ENCODE measurements at regions not wholly inside any gene's neighbourhood (a gene's known extent, or its start where the extent isn't known, plus 50 kb on each side); places are given as distances from the start of the nearest gene placed in this dataset.

GRCh38 chr6:23350752-23351453 is 775.1 kb upstream of the NRSN1 start:
- Mint-ChIP-seq H3K4me1 (no peaks in the 10 kb centered on the region), H3K27ac (no peak overlapping the region), H3K36me3 (no peaks in the 10 kb centered on the region), H3K4me3 (no peak overlapping the region), H3K27me3 (ENCODE audit: insufficient read depth, low read depth) (no peaks in the 10 kb centered on the region), H3K9me3 (no peaks in the 10 kb centered on the region)
- no peaks in the 10 kb centered on the region for H3K4me1 ChIP-seq
- H3K27ac ChIP-seq = no peak overlapping the region
- H3K79me2 ChIP-seq (ENCODE audit: low read depth) = no peaks in the 10 kb centered on the region
- no peak overlapping the region for H3K9ac ChIP-seq
- no peak overlapping the region for H2AFZ ChIP-seq (replicated peaks)
- no peak overlapping the region for H3K4me2 ChIP-seq
- no peak for DNase-seq (ENCODE audit: low spot score)
- H3K4me3 ChIP-seq = no peak overlapping the region
- H3K9me3 ChIP-seq (ENCODE audit: low read depth) = no peaks in the 10 kb centered on the region
- TF ChIP-seq EZH2 (IDR thresholded peaks at IDR 0.05) (no peak), CTCF (IDR thresholded peaks at IDR 0.05) (no peak), EZH2phosphoT487 (IDR thresholded peaks at IDR 0.05) (no peak)
- no peaks in the 10 kb centered on the region for H3K27me3 ChIP-seq
- H3F3A ChIP-seq (ENCODE audit: low read depth) = no peaks in the 10 kb centered on the region
- H3K36me3 ChIP-seq = no peaks in the 10 kb centered on the region
- no peaks in the 10 kb centered on the region for H4K20me1 ChIP-seq (ENCODE audit: low read depth)

DNA sequence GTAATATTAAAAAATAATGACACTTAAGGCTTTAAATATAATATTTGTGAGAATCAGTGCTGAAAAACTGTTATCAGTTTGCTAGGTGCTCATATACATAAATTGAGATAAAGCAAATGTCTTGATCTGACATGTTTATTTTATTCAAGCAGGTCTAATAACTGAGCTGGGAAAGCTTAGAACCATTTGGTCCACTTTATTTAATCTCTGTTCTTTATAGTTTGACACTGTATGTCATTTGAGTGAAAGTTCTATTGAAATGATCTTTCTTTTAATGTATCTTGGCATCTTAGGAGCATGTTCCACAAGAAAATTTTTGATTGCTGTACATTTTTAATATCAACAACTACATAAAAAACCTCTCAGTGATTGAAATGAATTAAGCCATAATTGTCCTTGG is 772.0 kb upstream of the NRSN1 start:
- Histone ChIP-seq H3K36me3 (no peaks in the 10 kb centered on the region), H3K9me3 (ENCODE audit: low read depth) (no peaks in the 10 kb centered on the region), H3K27ac (no peak overlapping the region), H2AFZ (replicated peaks) (no peak overlapping the region), H3K9ac (no peak overlapping the region), H3K4me2 (no peak overlapping the region), H3F3A (ENCODE audit: low read depth) (no peaks in the 10 kb centered on the region), H3K27me3 (no peaks in the 10 kb centered on the region), H4K20me1 (ENCODE audit: low read depth) (no peaks in the 10 kb centered on the region), H3K4me1 (no peaks in the 10 kb centered on the region), H3K4me3 (no peak overlapping the region), H3K79me2 (ENCODE audit: low read depth) (no peaks in the 10 kb centered on the region)
- no peak for DNase-seq (ENCODE audit: low spot score)
- Mint-ChIP-seq H3K27ac (no peak overlapping the region), H3K4me3 (no peak overlapping the region), H3K9me3 (no peaks in the 10 kb centered on the region), H3K36me3 (no peaks in the 10 kb centered on the region), H3K4me1 (no peaks in the 10 kb centered on the region), H3K27me3 (ENCODE audit: insufficient read depth, low read depth) (no peaks in the 10 kb centered on the region)
- no peak for TF ChIP-seq EZH2 (IDR thresholded peaks at IDR 0.05)
- TF ChIP-seq EZH2phosphoT487 (IDR thresholded peaks at IDR 0.05) = no peak
- TF ChIP-seq CTCF (IDR thresholded peaks at IDR 0.05) = no peak

DNA sequence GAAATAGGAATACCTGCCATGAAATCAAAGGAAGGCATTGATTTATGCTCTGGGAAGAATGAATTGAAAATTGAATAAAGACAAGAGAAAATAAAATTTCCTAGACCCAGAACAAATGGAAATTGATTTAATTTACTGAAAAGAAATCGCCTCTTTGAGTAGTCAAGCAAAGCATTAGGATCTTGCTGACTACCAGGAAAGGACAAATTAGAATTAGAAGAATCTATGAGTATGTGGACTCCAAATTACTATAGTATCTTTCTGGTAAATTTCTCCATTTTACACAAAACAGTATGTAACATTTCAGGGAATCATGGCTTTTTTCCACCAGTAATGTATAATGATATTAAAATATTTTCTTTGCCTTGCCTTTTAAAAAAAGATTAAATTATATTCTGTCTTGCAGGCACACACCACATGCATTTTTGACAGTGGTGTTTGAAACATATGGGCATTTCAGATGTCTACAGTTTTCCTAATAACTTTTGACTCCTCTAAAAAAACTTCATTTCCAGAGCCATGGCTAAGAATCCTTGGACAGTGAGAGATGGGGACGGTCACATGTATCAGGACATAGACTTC is 768.7 kb upstream of the NRSN1 start:
- Histone ChIP-seq H3K9ac (no peak overlapping the region), H3K4me1 (no peaks in the 10 kb centered on the region), H3F3A (ENCODE audit: low read depth) (no peaks in the 10 kb centered on the region), H3K9me3 (ENCODE audit: low read depth) (no peaks in the 10 kb centered on the region), H3K27me3 (no peaks in the 10 kb centered on the region), H2AFZ (replicated peaks) (no peak overlapping the region), H3K4me3 (no peak overlapping the region), H3K27ac (no peak overlapping the region), H3K36me3 (no peaks in the 10 kb centered on the region), H4K20me1 (ENCODE audit: low read depth) (no peaks in the 10 kb centered on the region), H3K79me2 (ENCODE audit: low read depth) (no peaks in the 10 kb centered on the region), H3K4me2 (no peak overlapping the region)
- no peaks in the 10 kb centered on the region for H3K27me3 Mint-ChIP-seq (ENCODE audit: insufficient read depth, low read depth)
- H3K36me3 Mint-ChIP-seq = no peaks in the 10 kb centered on the region
- TF ChIP-seq EZH2phosphoT487 (IDR thresholded peaks at IDR 0.05) = no peak
- TF ChIP-seq CTCF (IDR thresholded peaks at IDR 0.05) = no peak
- TF ChIP-seq EZH2 (IDR thresholded peaks at IDR 0.05) = no peak
- no peaks in the 10 kb centered on the region for H3K4me1 Mint-ChIP-seq
- DNase-seq (ENCODE audit: low spot score) = no peak
- peaks cover 4% of the 10 kb centered on the region for H3K9me3 Mint-ChIP-seq
- no peak overlapping the region for H3K4me3 Mint-ChIP-seq
- no peak overlapping the region for H3K27ac Mint-ChIP-seq

Measured in neural progenitor cell (in vitro differentiated cells).